ENCODE measurements at regions not wholly inside any gene's neighbourhood (a gene's known extent, or its start where the extent isn't known, plus 50 kb on each side); places are given as distances from the start of the nearest gene placed in this dataset.

GRCh38 chr9:16155878-16156277, 603.0 kb downstream of the CCDC171 start:
- Histone ChIP-seq H3K4me3 (no peak overlapping the region), H3K36me3 (no peaks in the 10 kb centered on the region), H3K27ac (no peak overlapping the region), H3K4me1 (peaks cover 0 to 32% (median 0%) of the 10 kb centered on the region in 3 donors), H3K27me3 (no peaks in the 10 kb centered on the region), H3K9me3 (no peaks in the 10 kb centered on the region)
- TF ChIP-seq CTCF (IDR thresholded peaks at IDR 0.05), result no peak
- TF ChIP-seq POLR2A (IDR thresholded peaks at IDR 0.05), result no peak
- 87 to 95% methylated on average over 4 of the region's 4 CpGs for WGBS, 2 donors
- intact Hi-C loops (cut with DNase I), result no loop called here
- no peak for DNase-seq

GRCh38 chr9:16157216-16157615, 604.4 kb downstream of the CCDC171 start:
- Histone ChIP-seq H3K36me3 (no peaks in the 10 kb centered on the region), H3K4me3 (no peak overlapping the region), H3K9me3 (no peaks in the 10 kb centered on the region), H3K27ac (no peak overlapping the region), H3K27me3 (no peaks in the 10 kb centered on the region), H3K4me1 (peaks cover 0 to 19% (median 0%) of the 10 kb centered on the region in 3 donors)
- intact Hi-C loops (cut with DNase I), result no loop called here
- no peak for DNase-seq
- no peak for TF ChIP-seq CTCF (IDR thresholded peaks at IDR 0.05)
- TF ChIP-seq POLR2A (IDR thresholded peaks at IDR 0.05), result no peak
- WGBS, 2 donors, result 92 to 94% methylated on average over 3 of the region's 3 CpGs

- TF ChIP-seq CTCF (IDR thresholded peaks at IDR 0.05) (no peak), POLR2A (IDR thresholded peaks at IDR 0.05) (no peak)
- Histone ChIP-seq H3K9me3 (no peaks in the 10 kb centered on the region), H3K27ac (no peak overlapping the region), H3K36me3 (no peaks in the 10 kb centered on the region), H3K4me1 (peaks cover 0 to 15% (median 0%) of the 10 kb centered on the region in 3 donors), H3K4me3 (no peak overlapping the region), H3K27me3 (no peaks in the 10 kb centered on the region)
- intact Hi-C loops (cut with DNase I), result no loop called here
- 88 to 90% methylated on average over 4 of the region's 4 CpGs for WGBS, 2 donors
- no peak for DNase-seq
Measured at GRCh38 chr9:16157651-16158050, 604.8 kb downstream of the CCDC171 start.

GRCh38 chr9:16158093-16158492, 605.2 kb downstream of the CCDC171 start:
- Histone ChIP-seq H3K4me3 (no peak overlapping the region), H3K4me1 (peaks cover 0 to 11% (median 0%) of the 10 kb centered on the region in 3 donors), H3K9me3 (no peaks in the 10 kb centered on the region), H3K27ac (no peak overlapping the region), H3K36me3 (no peaks in the 10 kb centered on the region), H3K27me3 (no peaks in the 10 kb centered on the region)
- DNase-seq, result no peak
- TF ChIP-seq CTCF (IDR thresholded peaks at IDR 0.05) (no peak), POLR2A (IDR thresholded peaks at IDR 0.05) (no peak)
- WGBS, 2 donors, result 81% methylated on average over 9 of the region's 9 CpGs
- intact Hi-C loops (cut with DNase I), result no loop called here

GRCh38 chr9:16161483-16161882, 608.6 kb downstream of the CCDC171 start:
- no peak for DNase-seq
- Histone ChIP-seq H3K36me3 (no peaks in the 10 kb centered on the region), H3K9me3 (no peaks in the 10 kb centered on the region), H3K27me3 (no peaks in the 10 kb centered on the region), H3K4me1 (no peaks in the 10 kb centered on the region), H3K4me3 (no peak overlapping the region), H3K27ac (no peak overlapping the region)
- intact Hi-C loops (cut with DNase I), result no loop called here
- TF ChIP-seq POLR2A (IDR thresholded peaks at IDR 0.05) (no peak), CTCF (IDR thresholded peaks at IDR 0.05) (no peak)
- 83% methylated on average over 6 of the region's 6 CpGs for WGBS, 2 donors

Measured in esophagus squamous epithelium (tissue), 5 donors.